ENCODE measurements at regions not wholly inside any gene's neighbourhood (a gene's known extent, or its start where the extent isn't known, plus 50 kb on each side); places are given as distances from the start of the nearest gene placed in this dataset.

GRCh38 chr15:100714749-100715342, 112.5 kb downstream of the ASB7 start:
- H3K27me3 ChIP-seq (replicated peaks in 1 of 2; ENCODE audit: control insufficient read depth in 2 of 2, insufficient read depth in 2 of 2, low read length in 1 of 2): no peaks in the 10 kb centered on the region
- no peaks in the 10 kb centered on the region for H3K4me1 ChIP-seq (ENCODE audit: control insufficient read depth, insufficient read depth, low read length)
- ChIA-PET RAD21 (ENCODE audit: unreplicated experiment) (no interaction called here), POLR2A (no interaction called here), SMC1A (ENCODE audit: uncharacterized antibody, unreplicated experiment) (interaction anchor here (0.9 kb wide), 1 partner anchor 24 kb away, joined by 3 read pairs; no protein-coding TSS in a partner anchor), CTCF (no interaction called here)
- TF ChIP-seq STAT3 (IDR thresholded peaks at IDR 0.05; ENCODE audit: low read depth, low read length) (no peak), TCF12 (IDR thresholded peaks at IDR 0.05; ENCODE audit: low read depth, low read length) (no peak), CBFB (IDR thresholded peaks at IDR 0.05; ENCODE audit: low read depth) (no peak)
- H3K27ac ChIP-seq (ENCODE audit: control insufficient read depth, insufficient read depth): no peak overlapping the region
- in situ Hi-C loops (cut with MboI): no loop called here
- no peak overlapping the region for H2AFZ ChIP-seq (ENCODE audit: control insufficient read depth, low read depth, low read length)
- intact Hi-C loops (cut with micrococcal nuclease; ENCODE audit: unreplicated experiment): no loop called here
- ATAC-seq (no peak), DNase-seq (ENCODE audit: low read depth, low spot score) (no peak), FAIRE-seq (no peak)
- H3K9me3 ChIP-seq (replicated peaks; ENCODE audit: control insufficient read depth, insufficient read depth, low read length): no peaks in the 10 kb centered on the region; the same call in 2 of the 3 replicates
- H3K36me3 ChIP-seq (ENCODE audit: control insufficient read depth in 2 of 2, insufficient read depth in 2 of 2, low read length in 1 of 2): no peaks in the 10 kb centered on the region
- H3K79me2 ChIP-seq (ENCODE audit: control insufficient read depth, insufficient read depth, low read length): no peaks in the 10 kb centered on the region
- H4K20me1 ChIP-seq (ENCODE audit: control insufficient read depth, insufficient read depth): no peaks in the 10 kb centered on the region
- BruUV-seq (replicated peaks): no TSS peak
- no peak overlapping the region for H3K4me2 ChIP-seq (ENCODE audit: control insufficient read depth, insufficient read depth)
- H3K9ac ChIP-seq (ENCODE audit: control insufficient read depth, insufficient read depth, low read length): no peak overlapping the region
- 39% methylated on average over 14 of the region's 14 CpGs for WGBS (ENCODE audit: insufficient coverage, insufficient replicate concordance, low lambda C conversion rate, missing lambda C conversion rate)
- H3K4me3 ChIP-seq: no peak overlapping the region

- CTCF ChIA-PET: no interaction called here
- H4K20me1 ChIP-seq (ENCODE audit: control insufficient read depth, insufficient read depth): no peaks in the 10 kb centered on the region
- in situ Hi-C loops (cut with MboI): no loop called here
Observed at GRCh38 chr15:100715571-100716455, 113.4 kb downstream of the ASB7 start.

More at GRCh38 chr15:100715571-100716455, 113.4 kb downstream of the ASB7 start:
- Histone ChIP-seq H3K9ac (ENCODE audit: control insufficient read depth, insufficient read depth, low read length) (no peak overlapping the region), H3K4me2 (ENCODE audit: control insufficient read depth, insufficient read depth) (no peak overlapping the region), H3K4me1 (ENCODE audit: control insufficient read depth, insufficient read depth, low read length) (no peaks in the 10 kb centered on the region), H3K79me2 (ENCODE audit: control insufficient read depth, insufficient read depth, low read length) (no peaks in the 10 kb centered on the region), H3K36me3 (ENCODE audit: control insufficient read depth in 2 of 2, insufficient read depth in 2 of 2, low read length in 1 of 2) (no peaks in the 10 kb centered on the region), H3K27ac (ENCODE audit: control insufficient read depth, insufficient read depth) (no peak overlapping the region), H3K9me3 (replicated peaks; ENCODE audit: control insufficient read depth, insufficient read depth, low read length) (no peaks in the 10 kb centered on the region), H2AFZ (ENCODE audit: control insufficient read depth, low read depth, low read length) (no peak overlapping the region), H3K27me3 (replicated peaks in 1 of 2; ENCODE audit: control insufficient read depth in 2 of 2, insufficient read depth in 2 of 2, low read length in 1 of 2) (no peaks in the 10 kb centered on the region), H3K4me3 (no peak overlapping the region)
- no peak for DNase-seq (ENCODE audit: low read depth, low spot score)
- ChIA-PET RAD21 (ENCODE audit: unreplicated experiment) (no interaction called here), SMC1A (ENCODE audit: uncharacterized antibody, unreplicated experiment) (interaction anchor here (0.9 kb wide), 1 partner anchor 23 kb away, joined by 3 read pairs; no protein-coding TSS in a partner anchor), POLR2A (no interaction called here)
- FAIRE-seq: no peak
- intact Hi-C loops (cut with micrococcal nuclease; ENCODE audit: unreplicated experiment): no loop called here
- no TSS peak for BruUV-seq (replicated peaks)
- WGBS (ENCODE audit: insufficient coverage, insufficient replicate concordance, low lambda C conversion rate, missing lambda C conversion rate): 40% methylated on average over 17 of the region's 17 CpGs
- no peak for TF ChIP-seq ZBTB40 (IDR thresholded peaks at IDR 0.05; ENCODE audit: borderline replicate concordance)
- ATAC-seq: no peak

Data from GM12878 (cell line).